DMS53 treated with DMSO at 0.1 percent for 48 hours (cell line): ENCODE measurements at regions not wholly inside any gene's neighbourhood (a gene's known extent, or its start where the extent isn't known, plus 50 kb on each side); places are given as distances from the start of the nearest gene placed in this dataset.

Source experiments
- DNase-seq: peaks from one replicate; lab custom pipeline; 2025; ENCODE audit not compliant: unreplicated experiment; lab: John Stamatoyannopoulos, UW

- no peak for DNase-seq
Measured at GRCh38 chr2:74759986-74760385, 73.9 kb upstream of the HK2 start.

DNA sequence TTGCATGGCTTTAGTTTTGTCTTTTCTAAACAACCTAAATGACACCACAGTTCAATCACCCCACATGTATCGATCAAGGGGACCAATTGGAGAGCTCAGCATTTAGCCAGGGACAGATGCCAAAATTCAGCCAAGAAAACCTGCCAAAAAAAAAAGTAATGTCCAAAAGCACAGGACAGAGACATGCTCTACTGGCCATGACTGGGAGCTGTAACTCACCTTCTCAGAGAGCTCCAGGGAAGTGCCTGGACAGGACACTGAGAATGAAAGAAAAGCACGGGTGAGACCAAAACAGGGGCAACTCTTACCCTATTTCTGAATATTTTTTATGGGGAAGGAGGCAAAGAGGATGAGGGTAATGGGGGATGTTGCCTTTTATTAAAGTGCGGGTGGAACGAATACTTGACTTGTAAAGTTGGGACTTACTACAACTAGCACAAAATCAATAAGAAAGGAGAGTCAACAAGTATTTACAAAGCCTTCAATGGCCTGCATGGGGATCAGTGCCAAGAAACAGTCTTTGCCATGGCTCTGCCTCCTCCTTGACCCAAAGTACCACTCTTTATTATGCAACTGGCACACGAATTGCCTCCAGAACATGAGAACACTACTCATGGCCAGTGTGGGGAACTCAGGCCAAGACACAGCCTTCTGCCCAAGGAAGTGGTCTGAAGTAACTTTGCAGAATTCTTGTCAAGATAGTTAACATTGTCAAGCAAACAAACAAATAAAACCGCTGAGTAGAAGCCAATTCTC is 72.9 kb upstream of the HK2 start:
- no peak for DNase-seq

GRCh38 chr2:74762789-74763188 is 71.1 kb upstream of the HK2 start:
- DNase-seq = peak; percentile 25

- DNase-seq = no peak
Measured at GRCh38 chr2:74763962-74764428, 69.9 kb upstream of the HK2 start.

GRCh38 chr2:74764429-74765272 is 69.3 kb upstream of the HK2 start:
- peak; percentile 90 for DNase-seq

GRCh38 chr2:74766780-74767179 is 67.1 kb upstream of the HK2 start:
- no peak for DNase-seq

GRCh38 chr2:74767618-74768017 is 66.3 kb upstream of the HK2 start:
- DNase-seq = no peak

- no peak for DNase-seq
Measured at GRCh38 chr2:74768401-74768914, 65.5 kb upstream of the HK2 start.

GRCh38 chr2:74772046-74772445 is 61.9 kb upstream of the HK2 start:
- no peak for DNase-seq

- no peak for DNase-seq
Measured at GRCh38 chr2:74777161-74777900, 56.6 kb upstream of the HK2 start.

DNA sequence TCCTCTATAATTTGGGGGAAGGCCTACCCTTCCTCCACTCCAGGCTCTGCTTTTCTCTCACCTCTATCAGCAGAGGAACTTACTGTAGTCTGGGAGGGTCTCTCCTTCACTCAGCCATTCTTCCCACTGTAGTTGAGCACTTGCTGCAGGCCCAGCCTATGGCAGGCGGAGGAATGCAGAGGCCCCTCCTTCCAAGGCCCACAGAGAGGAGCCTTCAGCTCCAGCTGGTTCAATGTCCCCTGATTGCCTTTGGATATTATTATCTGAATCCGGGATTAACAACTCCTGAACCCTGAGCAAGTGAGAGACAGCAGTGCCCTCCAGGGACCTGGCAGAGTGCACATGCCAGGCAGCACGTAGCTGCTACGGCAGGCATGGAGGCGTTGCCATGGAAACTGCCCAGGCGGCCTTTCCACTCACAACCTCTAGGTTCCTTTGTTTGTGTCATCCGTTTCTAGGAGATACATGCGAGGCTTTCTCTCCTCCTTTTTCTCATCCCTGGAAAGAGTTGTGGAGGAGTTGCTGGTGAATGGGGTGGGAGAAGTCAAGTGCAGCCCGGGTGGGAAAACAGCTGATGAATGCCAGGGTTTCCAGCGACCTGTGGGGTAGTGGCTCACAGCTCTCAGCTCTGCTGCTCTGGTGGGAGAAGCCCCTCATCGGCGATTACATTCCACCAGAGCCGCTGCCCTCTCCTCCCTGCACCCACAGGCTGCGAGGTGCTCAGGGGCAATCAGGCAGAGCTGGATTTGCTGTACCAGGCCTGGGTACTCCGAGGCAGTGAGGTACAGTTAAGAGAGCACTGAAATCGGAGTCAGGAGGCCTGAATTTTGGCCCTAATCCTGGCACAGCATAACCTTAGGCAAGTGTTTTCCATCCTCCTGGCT is 55.3 kb upstream of the HK2 start:
- DNase-seq = peak; percentile 77

DNA sequence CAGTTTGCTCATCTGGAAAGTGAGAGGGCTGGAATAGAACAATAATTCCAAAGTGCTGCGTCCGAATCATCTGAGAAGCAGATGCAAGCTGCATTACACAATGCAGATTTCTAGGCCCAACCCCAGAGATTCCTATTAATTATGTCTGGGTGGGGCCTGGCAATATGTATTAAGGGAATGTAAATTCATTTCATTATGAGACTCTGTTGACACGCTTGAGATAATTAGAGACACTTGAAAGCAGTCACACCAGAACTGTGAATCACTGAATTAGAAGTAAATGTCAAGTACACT is 54.7 kb upstream of the HK2 start:
- no peak for DNase-seq

DNA sequence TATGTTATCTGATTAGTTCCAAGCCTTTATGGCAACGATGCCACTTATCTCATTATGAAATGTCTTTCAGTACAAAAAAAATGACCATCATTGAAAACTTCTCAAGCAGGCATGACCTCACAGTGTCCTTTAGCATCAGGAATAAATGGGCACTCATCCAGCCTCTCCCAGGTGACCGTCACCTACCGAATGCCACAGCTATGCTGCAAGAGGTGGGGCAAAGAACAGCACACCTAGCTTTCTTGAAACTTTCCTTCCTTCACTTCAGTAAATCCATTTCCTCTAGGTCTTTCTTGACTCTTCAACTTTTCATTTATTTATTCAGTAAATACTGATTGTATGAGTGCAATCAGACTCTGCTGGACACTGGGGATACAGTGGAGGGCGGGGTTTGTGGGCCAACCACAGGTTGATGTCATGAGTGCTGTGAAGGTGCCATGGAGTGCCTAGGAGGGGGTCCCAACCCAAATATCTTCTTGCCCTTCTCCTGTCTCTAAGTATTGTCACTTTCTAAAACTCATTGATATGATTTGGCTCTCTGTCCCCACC is 54.3 kb upstream of the HK2 start:
- DNase-seq = no peak
